Hematopoietic multipotent progenitor cell treated with erythropoietin and hydrocortisone succinate and interleukin-3 and kit ligand, for 6 days (in vitro differentiated cells): ENCODE measurements at regions not wholly inside any gene's neighbourhood (a gene's known extent, or its start where the extent isn't known, plus 50 kb on each side); places are given as distances from the start of the nearest gene placed in this dataset.
"Not testable (repeated sequence)": the region's sequence is repeated elsewhere in the genome, so short reads cannot be mapped to it uniquely, and the experiment has no call there.

ENCODE experiments used
- DNase-seq: peaks from one replicate; pipeline ENCODE4 v3.0.0-alpha.2; 2015

GRCh38 chr9:78438780-78439179 is 141.9 kb downstream of the PSAT1 start:
- DNase-seq, result no peak

GRCh38 chr9:78439190-78439865 is 142.4 kb downstream of the PSAT1 start:
- peak; percentile 86 for DNase-seq

GRCh38 chr9:78439866-78440830 is 143.2 kb downstream of the PSAT1 start:
- no peak for DNase-seq

- no peak for DNase-seq
These were observed 144.5 kb downstream of the PSAT1 start for GRCh38 chr9:78441396-78441795.

- DNase-seq, result no peak
These were observed 145.0 kb downstream of the PSAT1 start for GRCh38 chr9:78441822-78442431.

GRCh38 chr9:78442577-78442976 is 145.7 kb downstream of the PSAT1 start:
- not testable (repeated sequence) for DNase-seq

GRCh38 chr9:78443946-78444345 is 147.0 kb downstream of the PSAT1 start:
- no peak for DNase-seq

- no peak for DNase-seq
These were observed 152.2 kb downstream of the PSAT1 start for GRCh38 chr9:78448960-78449673.

GRCh38 chr9:78453450-78453849 is 156.5 kb downstream of the PSAT1 start:
- DNase-seq, result no peak

- no peak for DNase-seq
These were observed 165.7 kb downstream of the PSAT1 start for GRCh38 chr9:78462611-78463010.

- no peak for DNase-seq
These were observed 166.8 kb downstream of the PSAT1 start for GRCh38 chr9:78463750-78464149.

GRCh38 chr9:78468231-78468630 is 171.3 kb downstream of the PSAT1 start:
- DNase-seq, result no peak

GRCh38 chr9:78468974-78469576 is 172.2 kb downstream of the PSAT1 start:
- no peak for DNase-seq

GRCh38 chr9:78470216-78470615 is 173.3 kb downstream of the PSAT1 start:
- no peak for DNase-seq

GRCh38 chr9:78470741-78471140 is 173.8 kb downstream of the PSAT1 start:
- no peak for DNase-seq

- no peak for DNase-seq
These were observed 175.2 kb downstream of the PSAT1 start for GRCh38 chr9:78472111-78472510.

- DNase-seq, result peak; percentile 60
These were observed 182.5 kb downstream of the PSAT1 start for GRCh38 chr9:78479441-78479840.

GRCh38 chr9:78486661-78487060 is 189.7 kb downstream of the PSAT1 start:
- DNase-seq, result no peak

GRCh38 chr9:78490231-78490630 is 193.3 kb downstream of the PSAT1 start:
- DNase-seq, result no peak

- DNase-seq, result no peak
These were observed 194.5 kb downstream of the PSAT1 start for GRCh38 chr9:78491402-78491801.

GRCh38 chr9:78493166-78493742 is 196.3 kb downstream of the PSAT1 start:
- DNase-seq, result no peak

GRCh38 chr9:78502566-78502965 is 205.6 kb downstream of the PSAT1 start:
- no peak for DNase-seq
